ENCODE measurements at regions not wholly inside any gene's neighbourhood (a gene's known extent, or its start where the extent isn't known, plus 50 kb on each side); places are given as distances from the start of the nearest gene placed in this dataset.
"Not testable (repeated sequence)": the region's sequence is repeated elsewhere in the genome, so short reads cannot be mapped to it uniquely, and the experiment has no call there.

GRCh38 chr9:68593760-68594159 lies 53.1 kb upstream of the TMEM252 start:
- not testable (repeated sequence) for DNase-seq

- DNase-seq = no peak
Observed at GRCh38 chr9:68595868-68596267, 55.2 kb upstream of the TMEM252 start.

GRCh38 chr9:68597362-68597997 lies 56.8 kb upstream of the TMEM252 start:
- no peak for DNase-seq

GRCh38 chr9:68599826-68600225 lies 59.1 kb upstream of the TMEM252 start:
- no peak for DNase-seq

GRCh38 chr9:68601081-68601480 lies 60.4 kb upstream of the TMEM252 start:
- no peak for DNase-seq

- no peak for DNase-seq
Observed at GRCh38 chr9:68603371-68603770, 62.7 kb upstream of the TMEM252 start.

GRCh38 chr9:68608763-68609162 lies 68.1 kb upstream of the TMEM252 start:
- DNase-seq = no peak

- DNase-seq = no peak
Observed at GRCh38 chr9:68609901-68610415, 69.3 kb upstream of the TMEM252 start.

- DNase-seq = no peak
Observed at GRCh38 chr9:68614121-68614520, 73.4 kb upstream of the TMEM252 start.

- DNase-seq = not testable (repeated sequence)
Observed at GRCh38 chr9:68617011-68617410, 76.3 kb upstream of the TMEM252 start.

GRCh38 chr9:68619072-68619471 lies 78.4 kb upstream of the TMEM252 start:
- DNase-seq = no peak

- no peak for DNase-seq
Observed at GRCh38 chr9:68619636-68620035, 79.0 kb upstream of the TMEM252 start.

GRCh38 chr9:68625559-68625958 lies 79.5 kb upstream of the PIP5K1B start:
- no peak for DNase-seq

GRCh38 chr9:68626526-68626925 lies 78.5 kb upstream of the PIP5K1B start:
- DNase-seq = no peak

- DNase-seq = no peak
Observed at GRCh38 chr9:68627104-68627503, 77.9 kb upstream of the PIP5K1B start.

- DNase-seq = no peak
Observed at GRCh38 chr9:68627594-68627993, 77.4 kb upstream of the PIP5K1B start.

- DNase-seq = no peak
Observed at GRCh38 chr9:68629042-68629441, 76.0 kb upstream of the PIP5K1B start.

- no peak for DNase-seq
Observed at GRCh38 chr9:68631811-68632210, 73.2 kb upstream of the PIP5K1B start.

GRCh38 chr9:68637020-68637419 lies 68.0 kb upstream of the PIP5K1B start:
- DNase-seq = no peak

GRCh38 chr9:68639261-68639660 lies 65.8 kb upstream of the PIP5K1B start:
- DNase-seq = not testable (repeated sequence)

- no peak for DNase-seq
Observed at GRCh38 chr9:68640421-68641089, 64.5 kb upstream of the PIP5K1B start.

- DNase-seq = no peak
Observed at GRCh38 chr9:68643901-68644809, 60.9 kb upstream of the PIP5K1B start.

- DNase-seq = no peak
Observed at GRCh38 chr9:68644831-68645230, 60.2 kb upstream of the PIP5K1B start.

GRCh38 chr9:68648164-68648563 lies 56.9 kb upstream of the PIP5K1B start:
- DNase-seq = no peak

Data from stimulated activated CD4-positive, alpha-beta T cell treated with anti-CD3 and anti-CD28 coated beads, Interleukin-1b, Interleukin-23, amount 100 ng/mL, for 48 hours (primary cell).